ENCODE measurements at regions not wholly inside any gene's neighbourhood (a gene's known extent, or its start where the extent isn't known, plus 50 kb on each side); places are given as distances from the start of the nearest gene placed in this dataset.

DNA sequence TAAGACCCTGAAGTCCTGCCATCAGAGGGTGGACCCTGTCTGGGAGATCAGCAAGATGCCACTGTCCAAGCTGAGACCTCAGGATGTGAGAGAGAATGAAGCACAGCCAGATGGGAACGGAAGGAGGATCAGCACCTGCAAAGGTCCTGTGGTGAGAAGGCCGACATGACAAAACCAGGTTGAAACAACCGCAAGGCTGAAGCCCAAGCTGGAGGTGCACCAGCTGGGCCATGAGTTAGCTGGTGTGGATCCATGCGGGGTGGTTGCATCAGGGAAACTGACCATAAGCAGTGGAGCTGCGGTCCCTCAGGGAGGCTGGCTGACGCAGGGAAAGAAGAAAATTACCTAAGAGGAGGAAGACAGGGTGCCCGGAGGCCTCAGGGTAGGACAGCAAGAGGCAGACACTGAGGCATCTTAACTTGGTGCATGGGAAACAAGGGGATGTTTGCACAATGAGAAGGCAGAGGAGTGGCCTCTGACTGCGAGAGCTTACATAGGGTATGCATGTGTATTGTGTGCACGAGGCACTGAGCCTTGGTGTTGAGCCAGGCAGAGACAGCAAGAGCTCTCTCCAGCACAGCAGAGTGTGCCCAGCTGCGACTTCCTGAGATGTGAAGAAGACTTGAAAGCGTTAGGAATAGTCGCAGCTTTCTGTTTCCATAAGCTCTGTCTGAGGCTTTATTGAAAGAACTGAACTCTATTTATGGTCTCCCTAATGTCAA is 497.7 kb downstream of the OCA2 start:
- no peak for DNase-seq

DNA sequence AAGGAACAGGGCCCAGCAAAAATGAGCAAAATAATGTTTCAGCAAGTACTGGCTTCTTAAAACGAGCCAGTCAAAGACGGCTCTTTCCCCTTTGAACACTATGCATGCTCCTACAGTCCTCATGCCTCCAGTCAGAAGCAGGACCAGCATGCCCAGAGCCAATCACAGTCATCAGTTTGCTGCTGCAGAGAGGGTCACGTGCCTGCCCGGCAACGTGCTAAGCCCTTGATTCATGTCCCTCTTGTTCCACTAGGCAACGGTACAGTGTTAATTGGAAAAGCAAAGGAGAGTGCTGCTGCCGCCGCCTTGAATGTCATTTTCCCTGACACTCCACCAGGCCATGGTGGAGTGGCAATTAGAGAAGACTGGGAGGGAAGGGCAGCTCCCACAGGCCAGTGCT is 500.1 kb downstream of the OCA2 start:
- no peak for DNase-seq

DNA sequence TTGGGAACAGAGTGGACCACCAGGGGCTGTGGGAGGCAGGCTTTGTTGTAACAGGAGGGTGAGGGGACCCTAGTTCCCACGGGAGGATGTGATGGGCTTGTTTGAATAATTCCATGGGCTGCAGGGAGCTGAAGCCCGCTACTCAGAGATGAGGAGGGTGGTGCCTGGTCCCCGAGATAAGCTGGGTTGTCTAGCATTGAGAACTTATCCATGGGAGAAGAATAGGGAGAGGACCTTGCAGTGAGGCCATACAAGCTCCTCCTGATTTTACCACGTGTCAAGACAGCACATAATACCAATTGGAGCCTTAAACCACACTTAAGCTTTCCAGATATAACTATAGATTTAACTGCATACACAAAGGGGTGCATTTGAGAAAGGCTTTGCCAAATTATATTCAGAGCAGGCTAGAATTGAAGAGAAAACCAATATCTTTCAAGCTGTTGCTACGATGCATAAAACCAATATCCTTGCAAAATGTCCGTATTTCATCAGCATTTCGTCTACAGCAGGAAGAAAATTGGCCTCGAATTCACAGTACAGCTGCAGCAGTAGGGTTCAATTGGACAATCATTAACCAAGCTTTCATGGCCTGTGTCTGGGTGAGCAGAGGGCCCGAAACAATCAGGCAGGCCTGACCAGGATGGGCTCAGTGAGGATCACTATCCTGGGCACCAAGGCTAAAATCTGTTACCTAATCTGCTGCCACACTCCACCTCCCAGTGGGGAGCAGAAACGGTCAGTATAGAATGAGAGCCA is 500.7 kb downstream of the OCA2 start:
- no peak for DNase-seq

DNA sequence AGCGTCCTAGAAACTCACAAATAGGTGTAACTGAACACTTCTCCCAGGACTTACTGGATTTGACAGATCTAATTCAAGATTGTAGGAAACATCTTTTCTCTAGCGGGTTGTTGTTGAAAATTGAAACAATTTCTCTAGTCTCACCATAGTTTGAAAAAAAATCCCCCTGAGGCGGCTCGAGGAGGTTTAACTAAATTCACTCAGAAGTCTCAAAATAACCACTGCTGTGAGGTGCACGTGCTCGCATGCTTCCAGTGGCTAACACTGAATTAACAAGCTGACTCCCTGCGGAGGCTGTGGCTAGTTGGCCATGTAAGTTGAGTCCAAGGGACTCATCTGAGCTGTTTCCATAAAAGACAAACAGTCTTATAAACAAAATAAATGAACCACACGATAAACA is 503.9 kb downstream of the OCA2 start:
- no peak for DNase-seq

DNA sequence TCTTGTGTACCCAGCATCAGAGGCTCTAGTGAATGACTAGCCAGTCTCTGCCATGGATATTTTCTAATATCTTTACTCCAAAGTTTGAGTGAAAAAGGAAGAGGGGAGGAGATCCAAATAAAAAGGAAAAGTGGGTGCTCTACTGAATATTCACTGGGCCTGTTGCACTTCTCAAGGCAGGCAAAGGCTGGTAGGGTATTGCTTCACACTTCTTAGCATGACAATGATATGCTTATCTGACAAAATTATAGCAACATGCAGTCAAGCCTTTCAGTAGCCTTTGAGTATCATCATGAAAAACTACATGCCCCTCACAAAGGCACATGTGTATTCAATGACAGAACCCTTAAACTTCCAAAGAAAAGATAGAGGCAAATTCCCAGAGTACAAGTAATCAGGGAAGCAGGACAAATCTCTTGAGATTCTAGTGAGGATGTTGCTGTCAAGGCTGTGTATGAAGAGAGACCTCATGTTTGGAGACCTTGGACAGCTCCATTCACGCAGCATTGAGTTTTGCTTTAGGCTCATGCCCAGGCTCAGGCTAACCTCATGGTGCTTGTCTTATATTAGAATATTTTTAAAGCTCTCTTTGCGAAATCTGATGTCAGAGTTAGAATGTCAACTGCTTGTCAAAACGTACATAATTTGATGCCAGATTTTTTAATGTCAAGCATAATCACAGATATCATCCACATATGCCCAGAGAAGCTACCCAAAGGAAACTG is 506.9 kb downstream of the OCA2 start:
- no peak for DNase-seq
